Heart right ventricle (tissue), 16 donors: ENCODE measurements at regions not wholly inside any gene's neighbourhood (a gene's known extent, or its start where the extent isn't known, plus 50 kb on each side); places are given as distances from the start of the nearest gene placed in this dataset.
A peak's percentile ranks its signal among the peaks of the same experiment; 100 is the strongest.

Experiments
- ATAC-seq, 8 donors: fragments of 200-7000 bp; cut with Tn5 transposase; one replicate each; pipeline ENCODE4 v1.9.1; 2020; ENCODE audit warnings: mild to moderate bottlenecking in 8 of 8, moderate library complexity in 8 of 8, moderate number of reproducible peaks in 1 of 8
- DNase-seq, 2 donors: peaks; one replicate each; pipeline ENCODE4 v3.0.0-alpha.2; 2020
- H3K27ac ChIP-seq, 10 donors: fragments of 200-600 bp; sonication (generic) in 2 of 10; one replicate each; pipeline versions ENCODE4 v1.5.0 to v1.8.0; 2020 to 2022; ENCODE audit warnings: mild to moderate bottlenecking in 3 of 10
- H3K27me3 ChIP-seq, 7 donors: fragments of 200-600 bp; one replicate each; pipeline ENCODE4 v1.8.0; 2021 to 2022; ENCODE audit warnings: mild to moderate bottlenecking in 2 of 7
- H3K36me3 ChIP-seq, 9 donors: fragments of 200-600 bp; sonication (generic) in 1 of 9; one replicate each; pipeline versions ENCODE4 v1.5.0 to v1.8.0; 2020 to 2022; ENCODE audit warnings: mild to moderate bottlenecking in 2 of 9
- H3K4me1 ChIP-seq, 9 donors: fragments of 200-600 bp; sonication (generic) in 1 of 9; one replicate each; pipeline versions ENCODE4 v1.5.0 to v1.8.0; 2020 to 2022; ENCODE audit warnings: mild to moderate bottlenecking in 4 of 9
- H3K4me3 ChIP-seq, 10 donors: fragments of 200-600 bp; sonication (generic) in 2 of 10; one replicate each; pipeline versions ENCODE4 v1.5.0 to v1.8.0; 2020 to 2022; ENCODE audit warnings: mild to moderate bottlenecking in 7 of 10, moderate library complexity in 2 of 10
- H3K9me3 ChIP-seq, 11 donors: fragments of 200-600 bp in 10 of 11; sonication (generic) in 2 of 11; one replicate each; pipeline versions ENCODE4 v1.5.0 to v1.8.0; 2013 to 2022; ENCODE audit warnings: mild to moderate bottlenecking in 2 of 11, control low read depth in 1 of 11, moderate library complexity in 1 of 11
- WGBS, 2 donors: extraction: QIAGEN DNeasy Blood & Tissue Kit; methylation state at CpG; one replicate each; pipeline ENCODE4 v1.1.7; 2013; ENCODE audit warnings: inconsistent platforms in 1 of 2; 5-methylcytosine and 5-hydroxymethylcytosine counted together
- intact Hi-C, 10 donors: fragments of 100-400 bp; cut with DNase I; formaldehyde crosslinking; loops; one replicate each; pipeline versions ENCODE4 v1.11.1 to v1.14.2; 2022
- TF ChIP-seq, protein P1 (sequence below), 9 donors: fragments of 200-600 bp; sonication (generic) in 2 of 9; IDR thresholded peaks; one replicate each; pipeline versions ENCODE4 v1.5.0 to v1.8.0; 2021 to 2022; ENCODE audit warnings: antibody characterized with exemption in 9 of 9, mild to moderate bottlenecking in 5 of 9, moderate library complexity in 1 of 9
- donor health status: Arrhythmogenic right ventricular cardiomyopathy.
- donor health status: ischemic (EF 13 %, LVEDD 7.1; RV severe dilation, severe dysfunction).
- donor health status: healthy with polysubstance abuse.
- donor health status: DM: no; HTN: yes; CAD: no.
- donor health status: DM: no; HTN: no; CAD: no.
- donor health status: ischemic (EF 25% LVEDD 6.9; RV normal size, moderate dysfunction).
- donor health status: ischemic (EF 25% LVEDD 5.7; RV mildly dilated, moderate dysfunction).
- donor health status: healthy.
- donor health status: DM: yes; HTN: yes; CAD: no.
- donor health status: Ischemic cardiomyopathy.
- donor health status: ischemic (EF 35%, LVEDD 5.7; RV mildly dilated, moderate dysfunction).
- donor health status: nonischemic (EF 11% LVEDD 7.7; RV severe dilation, severe dysfunction).
- donor health status: DM: yes; HTN: yes; CAD: no.
- donor health status: PGD.
- donor health status: ischemic (EF 29% LVEDD 5.4; RV normal size, mild dysfunction).
- donor health status: nonischemic (EF 23%, LVEDD 6.1; RV moderate dilation, normal function).

DNA sequence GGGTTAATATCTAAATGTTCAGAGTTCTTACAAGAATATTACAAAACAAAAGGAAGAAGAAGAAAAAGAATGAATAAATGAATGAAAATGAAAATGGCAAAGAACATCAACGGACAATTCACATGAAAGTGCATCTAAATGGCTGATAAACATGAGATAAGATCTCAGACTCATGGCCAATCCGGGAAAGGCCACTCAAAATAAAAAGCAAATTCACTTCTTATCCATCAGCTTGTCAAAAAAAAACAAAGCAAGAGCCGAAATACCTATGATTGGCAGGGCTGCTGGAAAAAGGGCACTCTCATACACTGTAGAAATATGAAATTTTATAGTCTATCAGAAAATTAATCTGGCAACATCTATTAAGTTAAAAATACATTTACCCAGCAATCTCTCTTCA lies 103.6 kb upstream of the EDEM3 start:
- Histone ChIP-seq H3K9me3 (no peaks in the 10 kb centered on the region), H3K4me1 (peaks cover 5 to 71% (median 43%) of the 10 kb centered on the region in 9 donors), H3K27me3 (no peaks in the 10 kb centered on the region), H3K27ac (peak overlapping the region in 1 of 10 donors; percentile 22), H3K36me3 (peaks cover 0 to 8% (median 0%) of the 10 kb centered on the region in 9 donors), H3K4me3 (no peak overlapping the region)
- no peak for DNase-seq
- WGBS, 2 donors = 43 to 45% methylated on average over 3 of the region's 3 CpGs
- TF ChIP-seq, protein P1, sequence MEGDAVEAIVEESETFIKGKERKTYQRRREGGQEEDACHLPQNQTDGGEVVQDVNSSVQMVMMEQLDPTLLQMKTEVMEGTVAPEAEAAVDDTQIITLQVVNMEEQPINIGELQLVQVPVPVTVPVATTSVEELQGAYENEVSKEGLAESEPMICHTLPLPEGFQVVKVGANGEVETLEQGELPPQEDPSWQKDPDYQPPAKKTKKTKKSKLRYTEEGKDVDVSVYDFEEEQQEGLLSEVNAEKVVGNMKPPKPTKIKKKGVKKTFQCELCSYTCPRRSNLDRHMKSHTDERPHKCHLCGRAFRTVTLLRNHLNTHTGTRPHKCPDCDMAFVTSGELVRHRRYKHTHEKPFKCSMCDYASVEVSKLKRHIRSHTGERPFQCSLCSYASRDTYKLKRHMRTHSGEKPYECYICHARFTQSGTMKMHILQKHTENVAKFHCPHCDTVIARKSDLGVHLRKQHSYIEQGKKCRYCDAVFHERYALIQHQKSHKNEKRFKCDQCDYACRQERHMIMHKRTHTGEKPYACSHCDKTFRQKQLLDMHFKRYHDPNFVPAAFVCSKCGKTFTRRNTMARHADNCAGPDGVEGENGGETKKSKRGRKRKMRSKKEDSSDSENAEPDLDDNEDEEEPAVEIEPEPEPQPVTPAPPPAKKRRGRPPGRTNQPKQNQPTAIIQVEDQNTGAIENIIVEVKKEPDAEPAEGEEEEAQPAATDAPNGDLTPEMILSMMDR (IDR thresholded peaks at IDR 0.05) = no peak
- intact Hi-C loops = no loop called here
- ATAC-seq = no peak

DNA sequence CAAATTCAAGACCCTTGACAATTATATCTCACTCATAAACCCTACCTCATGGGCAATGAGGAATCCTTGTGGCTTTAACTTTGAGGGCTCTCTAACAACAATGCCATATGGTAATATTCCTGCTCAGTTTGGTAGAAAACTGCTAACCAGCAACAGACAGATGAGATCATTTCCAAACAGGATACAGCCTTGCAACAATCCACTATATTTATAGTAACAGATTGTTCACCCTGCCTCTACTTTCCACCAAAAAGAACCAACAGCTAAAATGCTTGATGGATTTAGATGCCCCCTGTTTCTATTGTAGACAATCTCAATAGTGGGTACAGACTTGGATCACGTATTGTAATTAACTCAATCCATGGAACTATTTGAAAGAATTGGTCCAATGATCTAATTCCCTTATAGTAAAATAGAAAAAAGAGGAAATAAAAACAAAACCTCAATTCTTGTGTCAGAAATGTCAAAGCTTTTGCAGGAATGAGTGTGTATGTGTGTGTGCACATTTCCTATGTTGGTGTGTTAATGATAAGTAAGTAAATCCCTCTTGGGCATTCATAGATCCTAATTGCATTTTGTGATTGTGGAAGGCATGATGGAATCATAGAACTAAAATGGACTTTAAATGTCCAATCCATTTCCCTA lies 100.0 kb upstream of the EDEM3 start:
- Histone ChIP-seq H3K27ac (peak overlapping the region in 7 of 10 donors; percentile 45 to 72 (median 57)), H3K4me1 (peaks cover 5 to 53% (median 33%) of the 10 kb centered on the region in 9 donors), H3K9me3 (no peaks in the 10 kb centered on the region), H3K36me3 (peaks cover 0 to 13% (median 0%) of the 10 kb centered on the region in 9 donors), H3K4me3 (no peak overlapping the region), H3K27me3 (no peaks in the 10 kb centered on the region)
- 55 to 60% methylated on average over 1 of the region's 1 CpG for WGBS, 2 donors
- peak; percentile 55 to 95 (median 85) for ATAC-seq
- DNase-seq = no peak
- intact Hi-C loops = no loop called here
- TF ChIP-seq, protein P1 (IDR thresholded peaks at IDR 0.05) = no peak

- no peak for DNase-seq
- Histone ChIP-seq H3K27me3 (no peaks in the 10 kb centered on the region), H3K27ac (peak overlapping the region in 7 of 10 donors; percentile 45 to 72 (median 57)), H3K4me1 (peaks cover 5 to 50% (median 33%) of the 10 kb centered on the region in 9 donors), H3K4me3 (no peak overlapping the region), H3K36me3 (peaks cover 0 to 13% (median 0%) of the 10 kb centered on the region in 9 donors), H3K9me3 (no peaks in the 10 kb centered on the region)
- intact Hi-C loops = no loop called here
- 85 to 88% methylated on average over 1 of the region's 1 CpG for WGBS, 2 donors
- TF ChIP-seq, protein P1 (IDR thresholded peaks at IDR 0.05) = no peak
- no peak for ATAC-seq
These were observed 99.4 kb upstream of the EDEM3 start for GRCh38 chr1:184854036-184854435.

GRCh38 chr1:184851822-184852746 lies 97.4 kb upstream of the EDEM3 start:
- Histone ChIP-seq H3K4me3 (no peak overlapping the region), H3K27me3 (no peaks in the 10 kb centered on the region), H3K4me1 (peaks cover 5 to 49% (median 29%) of the 10 kb centered on the region in 9 donors), H3K27ac (peak overlapping the region in 3 of 10 donors; percentile 1 to 41 (median 1)), H3K36me3 (peaks cover 0 to 13% (median 0%) of the 10 kb centered on the region in 9 donors), H3K9me3 (no peaks in the 10 kb centered on the region)
- ATAC-seq (peak in 2 of 8 donors; percentile 62 to 64), DNase-seq (no peak)
- 94 to 95% methylated on average over 14 of the region's 14 CpGs for WGBS, 2 donors
- TF ChIP-seq, protein P1 (IDR thresholded peaks at IDR 0.05) = no peak
- intact Hi-C loops = no loop called here
